Right hindlimb (tissue), 1 donor: ENCODE measurements at regions not wholly inside any gene's neighbourhood (a gene's known extent, or its start where the extent isn't known, plus 50 kb on each side); places are given as distances from the start of the nearest gene placed in this dataset.

Experiments
- DNase-seq: peaks from one replicate; pipeline ENCODE4 v3.0.0-alpha.2; 2018

- DNase-seq = no peak
Observed at GRCh38 chr15:77837649-77838025, 204.9 kb upstream of the LINGO1 start.

- peak; percentile 2 for DNase-seq
Observed at GRCh38 chr15:77836906-77837648, 204.4 kb upstream of the LINGO1 start.

DNA sequence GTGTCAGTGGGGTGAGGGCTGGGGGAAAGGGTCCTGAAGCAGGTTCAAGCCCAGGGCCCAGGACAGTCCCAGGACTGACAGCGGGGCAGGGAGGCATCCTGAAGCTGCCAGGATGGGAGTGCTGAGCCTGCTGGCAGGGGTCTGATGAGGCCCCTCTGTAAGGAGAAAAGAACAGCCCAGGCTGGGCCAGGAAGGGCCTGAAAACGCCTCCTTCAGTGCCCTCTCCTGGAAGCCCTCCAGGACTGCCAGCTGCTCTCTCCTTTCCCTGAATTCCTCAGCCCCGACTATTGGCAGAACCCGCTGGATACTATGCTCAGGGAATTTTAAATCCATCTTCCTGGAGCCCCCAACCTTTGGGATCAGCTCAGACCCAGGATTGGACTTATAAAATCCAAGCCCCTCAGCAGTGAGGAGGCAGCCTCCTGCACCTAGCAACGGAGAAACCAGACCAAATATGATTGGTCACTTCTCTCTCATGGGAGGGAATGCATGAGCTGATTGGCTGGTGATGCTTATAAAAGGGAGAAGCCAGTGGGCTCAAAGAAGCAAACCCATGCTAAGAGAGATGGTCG is 203.5 kb upstream of the LINGO1 start:
- peak; percentile 25 for DNase-seq

DNA sequence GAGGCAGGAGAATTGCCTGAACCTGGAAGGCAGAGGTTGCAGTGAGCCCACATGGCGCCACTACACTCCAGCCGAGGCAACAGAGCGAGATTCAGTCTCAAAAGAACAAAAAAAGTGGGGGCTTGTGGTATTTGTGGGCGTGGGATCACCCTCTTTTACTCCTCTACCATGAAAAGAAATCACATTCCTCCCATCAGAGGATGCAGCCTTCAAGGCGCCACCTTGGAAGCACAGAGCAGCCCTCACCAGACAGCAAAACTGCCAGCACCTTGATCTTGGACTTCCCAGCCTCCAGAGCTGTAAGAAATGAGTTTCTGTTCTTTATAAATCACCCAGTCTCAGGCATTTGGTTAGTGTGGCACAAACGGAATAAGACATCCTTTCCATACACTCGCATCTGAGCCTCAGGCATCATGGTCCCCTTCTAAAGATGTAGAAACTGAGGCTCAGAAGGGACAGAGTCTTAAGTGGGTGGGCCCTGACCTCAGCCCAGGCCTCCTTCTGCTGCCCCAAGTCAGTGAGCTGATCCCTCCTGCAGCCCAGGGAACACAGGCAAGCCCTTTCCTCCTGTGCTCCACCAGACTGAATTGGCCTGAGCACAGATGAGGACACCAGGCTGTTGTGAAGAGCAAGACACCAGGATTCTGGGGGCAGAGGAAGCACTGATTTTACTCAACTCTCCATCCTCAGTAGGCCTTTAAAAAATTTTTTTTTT is 201.7 kb upstream of the LINGO1 start:
- peak; percentile 2 for DNase-seq

- peak; percentile 6 for DNase-seq
Observed at GRCh38 chr15:77832874-77833273, 200.2 kb upstream of the LINGO1 start.

- DNase-seq = peak; percentile 12
Observed at GRCh38 chr15:77831986-77832385, 199.3 kb upstream of the LINGO1 start.

DNA sequence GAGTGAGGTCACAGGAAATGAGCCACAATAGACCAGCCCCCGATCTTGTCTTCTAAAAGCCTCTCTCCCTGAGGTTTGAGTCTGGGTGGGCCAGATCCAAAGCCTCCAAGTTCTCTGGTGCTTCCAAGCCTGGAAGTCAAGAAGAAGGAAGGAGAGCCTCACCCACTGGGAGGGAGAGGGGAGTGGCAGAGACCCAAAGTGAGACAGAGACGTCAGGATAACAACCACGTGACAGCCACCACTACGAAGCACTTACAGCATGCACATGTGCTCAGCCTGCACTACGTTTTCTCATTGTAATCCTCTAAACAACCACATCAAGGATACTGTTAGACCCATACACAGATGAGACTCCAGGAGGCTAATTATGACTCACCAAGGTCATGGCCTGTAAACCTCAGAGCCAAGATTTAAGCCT is 197.3 kb upstream of the LINGO1 start:
- DNase-seq = peak; percentile 43

- peak; percentile 9 for DNase-seq
Observed at GRCh38 chr15:77829331-77829730, 196.6 kb upstream of the LINGO1 start.

DNA sequence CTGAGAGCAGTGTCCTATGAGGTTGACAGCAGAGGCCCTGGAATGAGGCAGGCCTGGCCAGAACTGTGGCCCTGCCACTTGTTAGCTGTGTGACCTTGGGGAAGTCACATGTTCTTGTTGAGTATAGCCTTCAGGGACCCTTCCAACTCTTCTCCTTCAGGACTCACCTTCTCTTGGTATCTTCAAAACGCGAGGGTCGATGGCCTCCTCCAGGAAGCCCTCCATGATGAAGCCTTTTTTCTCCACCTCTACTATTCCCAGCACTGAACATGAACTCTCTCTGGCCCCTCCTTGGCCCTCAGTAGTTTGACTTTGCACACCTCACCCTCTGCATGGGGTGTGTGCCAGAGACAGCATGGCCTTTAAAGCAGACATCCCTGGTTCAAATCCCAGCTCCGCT is 195.1 kb upstream of the LINGO1 start:
- DNase-seq = peak; percentile 6

- peak; percentile 6 for DNase-seq
Observed at GRCh38 chr15:77826006-77826695, 193.4 kb upstream of the LINGO1 start.

- DNase-seq = peak; percentile 16
Observed at GRCh38 chr15:77825546-77825945, 192.8 kb upstream of the LINGO1 start.

DNA sequence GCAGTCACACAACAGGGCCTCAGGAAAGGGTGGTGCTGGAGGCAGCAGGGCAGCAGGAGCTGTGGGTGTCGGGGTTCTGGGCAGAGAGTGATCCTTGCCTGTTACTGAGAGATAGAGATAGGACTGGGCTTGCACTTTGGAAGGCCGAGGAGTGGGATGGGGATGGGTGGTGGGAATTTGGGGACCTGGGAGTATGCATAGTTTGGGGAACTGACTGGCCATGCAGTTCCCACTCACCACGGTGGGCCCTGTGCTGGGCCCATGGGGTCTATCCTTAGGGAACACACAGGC is 192.5 kb upstream of the LINGO1 start:
- no peak for DNase-seq

DNA sequence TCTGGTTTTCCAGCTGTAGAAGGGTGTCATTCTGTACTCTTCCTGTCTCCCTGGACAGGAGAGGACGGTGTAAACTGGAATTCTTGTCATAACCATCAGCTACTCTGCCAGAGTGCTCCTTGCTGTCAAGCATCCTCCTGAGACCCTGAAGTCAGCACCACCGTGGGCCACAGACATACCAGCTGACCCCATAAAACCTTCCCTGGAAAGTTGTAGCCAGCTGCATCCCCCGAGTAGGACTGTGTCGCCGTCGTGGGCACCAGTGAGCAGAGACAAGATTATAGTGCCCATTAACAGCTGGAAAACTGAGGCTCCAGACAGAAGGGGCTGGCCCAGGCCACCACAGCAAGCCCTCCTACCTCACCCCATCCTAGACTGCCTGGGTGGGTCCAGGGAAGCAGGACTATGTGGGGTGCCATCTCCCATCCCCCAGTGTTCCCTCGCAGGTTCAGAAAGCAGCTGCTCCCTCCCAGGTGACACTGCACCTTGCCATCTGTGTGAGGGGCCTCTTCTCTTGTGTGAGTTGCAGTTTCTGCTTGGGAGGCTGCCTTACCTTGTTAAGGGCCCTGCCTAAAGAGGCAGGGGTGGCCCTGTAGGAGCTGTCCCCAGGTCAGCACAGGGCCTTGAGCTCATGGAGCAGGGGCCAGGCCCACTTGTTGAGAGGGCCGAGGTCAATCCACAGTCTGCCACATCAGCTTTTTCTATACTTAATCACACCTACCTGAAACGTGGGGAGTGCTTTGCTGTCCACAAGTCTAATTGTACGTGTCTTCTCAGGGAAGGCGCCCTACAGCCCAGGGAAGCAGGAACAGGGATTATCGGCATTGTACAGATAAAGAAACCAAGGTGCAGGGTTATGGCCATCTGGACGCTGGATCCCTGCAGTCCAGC is 191.9 kb upstream of the LINGO1 start:
- no peak for DNase-seq

- DNase-seq = no peak
Observed at GRCh38 chr15:77823736-77824135, 191.0 kb upstream of the LINGO1 start.

- no peak for DNase-seq
Observed at GRCh38 chr15:77822631-77823230, 190.0 kb upstream of the LINGO1 start.

GRCh38 chr15:77821959-77822256 is 189.2 kb upstream of the LINGO1 start:
- no peak for DNase-seq

GRCh38 chr15:77821188-77821958 is 188.7 kb upstream of the LINGO1 start:
- peak; percentile 87 for DNase-seq

DNA sequence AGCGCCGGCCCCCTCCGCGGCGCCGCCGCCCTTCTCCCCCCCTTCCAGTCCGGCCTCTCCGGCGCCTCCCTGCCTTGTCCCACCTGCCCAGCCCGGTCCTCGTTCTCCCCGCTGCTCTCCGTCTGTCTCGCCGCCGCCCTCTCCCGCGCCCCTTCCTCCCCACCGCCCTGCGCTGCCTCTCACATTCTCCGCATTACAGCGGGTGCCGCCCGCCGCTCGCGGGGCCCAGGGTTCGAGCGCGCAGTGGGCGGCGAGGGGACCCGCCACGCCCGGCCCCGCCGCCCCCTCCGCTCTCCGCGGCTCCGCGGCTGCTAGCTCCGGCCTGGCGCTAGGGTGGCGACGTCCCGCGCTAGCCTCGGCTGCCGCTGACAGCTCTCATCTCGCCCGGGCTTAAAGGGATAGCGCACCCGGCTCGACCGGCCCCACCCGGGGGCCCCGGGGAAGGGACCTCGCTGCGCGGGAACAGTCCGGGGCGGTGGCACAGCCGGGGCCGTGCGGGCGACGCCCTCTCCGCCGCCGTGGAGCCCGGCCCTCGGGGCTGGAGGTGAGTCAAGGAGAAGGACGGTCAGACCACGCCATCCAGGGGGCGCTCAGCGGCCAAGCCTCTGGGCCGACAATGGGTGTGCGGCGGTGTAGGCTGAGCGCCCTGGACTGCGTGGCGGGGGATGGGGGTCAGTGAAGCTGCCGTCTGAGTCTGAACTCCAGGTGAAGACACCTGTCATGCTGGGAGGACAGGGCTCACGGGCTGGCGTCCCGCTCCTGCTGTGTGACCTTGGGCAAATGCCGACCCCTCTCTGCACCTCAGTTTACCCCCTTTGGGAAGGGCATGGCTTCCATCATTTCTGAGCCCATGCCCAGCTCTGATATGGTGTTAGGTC is 187.4 kb upstream of the LINGO1 start:
- DNase-seq = no peak

GRCh38 chr15:77819048-77819850 is 186.5 kb upstream of the LINGO1 start:
- DNase-seq = no peak
